ENCODE measurements at regions not wholly inside any gene's neighbourhood (a gene's known extent, or its start where the extent isn't known, plus 50 kb on each side); places are given as distances from the start of the nearest gene placed in this dataset.

GRCh38 chr1:228927946-228928898, 192.9 kb downstream of the RHOU start:
- Histone ChIP-seq H2AFZ (no peak overlapping the region), H3K4me2 (no peak overlapping the region), H4K20me1 (ENCODE audit: insufficient read depth, poor library complexity, severe bottlenecking) (no peaks in the 10 kb centered on the region), H3K4me3 (no peak overlapping the region), H3K79me2 (no peaks in the 10 kb centered on the region), H3K9me3 (ENCODE audit: low read depth) (no peaks in the 10 kb centered on the region), H3K4me1 (ENCODE audit: insufficient read depth) (peaks cover 31% of the 10 kb centered on the region), H3K36me3 (replicated peaks; ENCODE audit: insufficient read depth, low read depth) (no peaks in the 10 kb centered on the region), H3K27me3 (no peaks in the 10 kb centered on the region), H3K27ac (peak overlapping the region; percentile 30), H3K9me2 (replicated peaks; ENCODE audit: insufficient read depth) (no peaks in the 10 kb centered on the region)
- TF ChIP-seq EZH2 (IDR thresholded peaks at IDR 0.05; ENCODE audit: borderline replicate concordance) (no peak), EZH2phosphoT487 (IDR thresholded peaks at IDR 0.05; ENCODE audit: low read depth, severe bottlenecking, unreplicated experiment) (no peak), CTCF (IDR thresholded peaks at IDR 0.05; ENCODE audit: poor library complexity) (no peak)
- 78% methylated on average over 12 of the region's 12 CpGs for WGBS (ENCODE audit: low lambda C conversion rate, missing lambda C conversion rate)
- no peak for DNase-seq (ENCODE audit: low spot score)

- H3K4me1 ChIP-seq (ENCODE audit: insufficient read depth), result peaks cover 37% of the 10 kb centered on the region
- no peak overlapping the region for H3K4me3 ChIP-seq
- no peaks in the 10 kb centered on the region for H3K36me3 ChIP-seq (replicated peaks; ENCODE audit: insufficient read depth, low read depth)
- H3K9me3 ChIP-seq (ENCODE audit: low read depth), result no peaks in the 10 kb centered on the region
- H3K27me3 ChIP-seq, result no peaks in the 10 kb centered on the region
- no peaks in the 10 kb centered on the region for H3K79me2 ChIP-seq
- no peak overlapping the region for H3K4me2 ChIP-seq
- peak overlapping the region; percentile 71 for H3K27ac ChIP-seq
- TF ChIP-seq EZH2phosphoT487 (IDR thresholded peaks at IDR 0.05; ENCODE audit: low read depth, severe bottlenecking, unreplicated experiment) (no peak), CTCF (IDR thresholded peaks at IDR 0.05; ENCODE audit: poor library complexity) (no peak), EZH2 (IDR thresholded peaks at IDR 0.05; ENCODE audit: borderline replicate concordance) (no peak)
- 90% methylated on average over 4 of the region's 4 CpGs for WGBS (ENCODE audit: low lambda C conversion rate, missing lambda C conversion rate)
- no peak overlapping the region for H2AFZ ChIP-seq
- no peak for DNase-seq (ENCODE audit: low spot score)
- no peaks in the 10 kb centered on the region for H4K20me1 ChIP-seq (ENCODE audit: insufficient read depth, poor library complexity, severe bottlenecking)
- H3K9me2 ChIP-seq (replicated peaks; ENCODE audit: insufficient read depth), result no peaks in the 10 kb centered on the region
These were observed 194.3 kb downstream of the RHOU start for GRCh38 chr1:228929476-228930027.

GRCh38 chr1:228930479-228930957, 195.2 kb downstream of the RHOU start:
- TF ChIP-seq CTCF (IDR thresholded peaks at IDR 0.05; ENCODE audit: poor library complexity), result no peak
- no peak for TF ChIP-seq EZH2phosphoT487 (IDR thresholded peaks at IDR 0.05; ENCODE audit: low read depth, severe bottlenecking, unreplicated experiment)
- TF ChIP-seq EZH2 (IDR thresholded peaks at IDR 0.05; ENCODE audit: borderline replicate concordance), result no peak
- Histone ChIP-seq H3K4me2 (peak overlapping the region; percentile 47), H3K27ac (peak overlapping the region; percentile 71), H3K79me2 (no peaks in the 10 kb centered on the region), H3K4me3 (no peak overlapping the region), H3K36me3 (replicated peaks; ENCODE audit: insufficient read depth, low read depth) (no peaks in the 10 kb centered on the region), H2AFZ (no peak overlapping the region), H3K27me3 (no peaks in the 10 kb centered on the region), H4K20me1 (ENCODE audit: insufficient read depth, poor library complexity, severe bottlenecking) (no peaks in the 10 kb centered on the region), H3K9me2 (replicated peaks; ENCODE audit: insufficient read depth) (no peaks in the 10 kb centered on the region), H3K4me1 (ENCODE audit: insufficient read depth) (peaks cover 41% of the 10 kb centered on the region), H3K9me3 (ENCODE audit: low read depth) (no peaks in the 10 kb centered on the region)
- DNase-seq (ENCODE audit: low spot score), result peak; percentile 77
- 23% methylated on average over 10 of the region's 10 CpGs for WGBS (ENCODE audit: low lambda C conversion rate, missing lambda C conversion rate)

Data from hepatocyte (in vitro differentiated cells).